Hepatocyte (in vitro differentiated cells): ENCODE measurements at regions not wholly inside any gene's neighbourhood (a gene's known extent, or its start where the extent isn't known, plus 50 kb on each side); places are given as distances from the start of the nearest gene placed in this dataset.
A peak's percentile ranks its signal among the peaks of the same experiment; 100 is the strongest.

ENCODE experiments used
- DNase-seq: peaks from one replicate; pipeline ENCODE4 v3.0.0-alpha.2; 2016; ENCODE audit warnings: low spot score
- H2AFZ ChIP-seq: fragments of 200-600 bp; sonication (generic); 2 replicates; pipeline ENCODE4 v1.6.0; 2016; ENCODE audit warnings: antibody characterized with exemption, mild to moderate bottlenecking
- H3K27ac ChIP-seq: fragments of 200-600 bp; sonication (generic); 2 replicates; pipeline ENCODE4 v1.5.1; 2016; ENCODE audit warnings: mild to moderate bottlenecking
- H3K27me3 ChIP-seq: fragments of 200-600 bp; sonication (generic); 2 replicates; pipeline ENCODE4 v1.6.1; 2016
- H3K36me3 ChIP-seq: fragments of 200-600 bp; sonication (generic); replicated peaks from 2 replicates; pipeline ENCODE4 v1.5.1; 2016; ENCODE audit warnings: low read depth; ENCODE audit not compliant: insufficient read depth
- H3K4me1 ChIP-seq: fragments of 200-600 bp; sonication (generic); 2 replicates; pipeline ENCODE4 v1.5.1; 2016; ENCODE audit warnings: mild to moderate bottlenecking, moderate library complexity; ENCODE audit not compliant: insufficient read depth
- H3K4me2 ChIP-seq: fragments of 200-600 bp; sonication (generic); 2 replicates; pipeline ENCODE4 v1.6.0; 2016
- H3K4me3 ChIP-seq: fragments of 200-600 bp; sonication (generic); 2 replicates; pipeline ENCODE4 v1.5.1; 2016; ENCODE audit warnings: mild to moderate bottlenecking
- H3K79me2 ChIP-seq: fragments of 200-600 bp; sonication (generic); 2 replicates; pipeline ENCODE4 v1.6.0; 2017; ENCODE audit warnings: mild to moderate bottlenecking
- H3K9me2 ChIP-seq: fragments of 200-600 bp; sonication (generic); replicated peaks from 2 replicates; pipeline ENCODE4 v1.6.0; 2017; ENCODE audit warnings: mild to moderate bottlenecking; ENCODE audit not compliant: insufficient read depth
- H3K9me3 ChIP-seq: fragments of 200-600 bp; sonication (generic); 2 replicates; pipeline ENCODE4 v1.5.1; 2016; ENCODE audit warnings: low read depth, mild to moderate bottlenecking
- H4K20me1 ChIP-seq: fragments of 200-600 bp; sonication (generic); 2 replicates; pipeline ENCODE4 v1.6.0; 2016; ENCODE audit warnings: mild to moderate bottlenecking; ENCODE audit not compliant: insufficient read depth, poor library complexity, severe bottlenecking
- EZH2 ChIP-seq: fragments of 200-600 bp; sonication (generic); IDR thresholded peaks from 2 replicates; pipeline ENCODE4 v1.6.1; 2016; ENCODE audit warnings: antibody characterized with exemption, mild to moderate bottlenecking, borderline replicate concordance
- EZH2phosphoT487 ChIP-seq: fragments of 200-600 bp; sonication (generic); IDR thresholded peaks from one replicate; pipeline ENCODE4 v1.6.1; 2018; ENCODE audit warnings: antibody characterized with exemption, mild to moderate bottlenecking, low read depth, moderate library complexity; ENCODE audit not compliant: unreplicated experiment, severe bottlenecking
- WGBS: methylation state at CpG from one replicate; pipeline ENCODE4 v1.1.6; 2016; ENCODE audit warnings: low lambda C conversion rate; ENCODE audit errors: missing lambda C conversion rate; 5-methylcytosine and 5-hydroxymethylcytosine counted together
- TF ChIP-seq, protein P1 (sequence below): fragments of 200-600 bp; sonication (generic); IDR thresholded peaks from 2 replicates; pipeline ENCODE4 v1.5.1; 2016; ENCODE audit warnings: antibody characterized with exemption, mild to moderate bottlenecking; ENCODE audit not compliant: poor library complexity

DNA sequence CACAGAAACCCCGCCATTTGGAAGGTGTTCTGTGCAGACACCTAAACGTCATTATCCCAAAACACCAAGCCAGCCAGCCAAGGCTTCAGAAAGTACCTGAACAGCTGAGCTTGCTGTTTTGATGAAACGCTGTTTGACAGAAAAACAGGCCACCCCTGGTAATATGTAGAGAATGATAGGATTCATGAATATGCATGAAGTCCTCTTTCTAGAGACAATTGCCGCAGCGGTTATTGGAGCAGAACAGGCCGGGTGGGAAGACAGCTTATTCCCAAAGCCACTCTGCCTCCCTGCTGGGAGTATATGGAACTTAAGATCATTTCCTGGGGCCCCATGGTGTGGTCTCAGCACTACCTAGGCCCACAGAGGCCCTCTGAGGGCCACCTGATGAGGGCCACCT is 229.5 kb downstream of the UQCRFS1 start:
- no peak for TF ChIP-seq EZH2phosphoT487
- TF ChIP-seq, protein P1, sequence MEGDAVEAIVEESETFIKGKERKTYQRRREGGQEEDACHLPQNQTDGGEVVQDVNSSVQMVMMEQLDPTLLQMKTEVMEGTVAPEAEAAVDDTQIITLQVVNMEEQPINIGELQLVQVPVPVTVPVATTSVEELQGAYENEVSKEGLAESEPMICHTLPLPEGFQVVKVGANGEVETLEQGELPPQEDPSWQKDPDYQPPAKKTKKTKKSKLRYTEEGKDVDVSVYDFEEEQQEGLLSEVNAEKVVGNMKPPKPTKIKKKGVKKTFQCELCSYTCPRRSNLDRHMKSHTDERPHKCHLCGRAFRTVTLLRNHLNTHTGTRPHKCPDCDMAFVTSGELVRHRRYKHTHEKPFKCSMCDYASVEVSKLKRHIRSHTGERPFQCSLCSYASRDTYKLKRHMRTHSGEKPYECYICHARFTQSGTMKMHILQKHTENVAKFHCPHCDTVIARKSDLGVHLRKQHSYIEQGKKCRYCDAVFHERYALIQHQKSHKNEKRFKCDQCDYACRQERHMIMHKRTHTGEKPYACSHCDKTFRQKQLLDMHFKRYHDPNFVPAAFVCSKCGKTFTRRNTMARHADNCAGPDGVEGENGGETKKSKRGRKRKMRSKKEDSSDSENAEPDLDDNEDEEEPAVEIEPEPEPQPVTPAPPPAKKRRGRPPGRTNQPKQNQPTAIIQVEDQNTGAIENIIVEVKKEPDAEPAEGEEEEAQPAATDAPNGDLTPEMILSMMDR, result no peak
- no peak for TF ChIP-seq EZH2
- Histone ChIP-seq H4K20me1 (no peaks in the 10 kb centered on the region), H3K79me2 (no peaks in the 10 kb centered on the region), H3K4me3 (no peak overlapping the region), H3K9me3 (no peaks in the 10 kb centered on the region), H3K36me3 (no peaks in the 10 kb centered on the region), H3K4me2 (no peak overlapping the region), H3K9me2 (no peaks in the 10 kb centered on the region), H3K27me3 (no peaks in the 10 kb centered on the region), H2AFZ (no peak overlapping the region), H3K4me1 (no peaks in the 10 kb centered on the region), H3K27ac (no peak overlapping the region)
- WGBS, result 91% methylated on average over 6 of the region's 6 CpGs
- DNase-seq, result no peak

DNA sequence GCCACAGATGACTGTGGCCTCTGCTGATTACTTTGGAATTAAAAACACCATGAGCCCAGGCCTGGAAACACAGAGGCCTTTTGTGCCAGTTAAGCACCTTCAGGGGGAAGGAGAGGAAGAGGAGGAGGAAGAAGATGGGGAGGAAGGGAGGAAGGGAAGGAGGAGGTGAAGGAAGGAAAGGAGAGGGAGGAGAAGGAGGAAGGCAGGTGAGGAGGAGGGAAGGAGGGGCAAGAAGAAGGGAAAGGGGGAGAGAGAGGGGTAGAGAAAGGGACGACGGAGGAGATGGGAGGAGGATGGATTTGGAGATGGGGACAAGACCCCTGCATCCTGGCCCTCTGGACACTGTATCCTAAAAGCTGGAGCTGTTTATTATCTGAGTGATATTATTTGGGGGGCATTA is 231.0 kb downstream of the UQCRFS1 start:
- H2AFZ ChIP-seq, result no peak overlapping the region
- H3K9me2 ChIP-seq, result no peaks in the 10 kb centered on the region
- WGBS, result no CpG with 5 or more reads among the region's 2 CpGs
- H3K79me2 ChIP-seq, result no peaks in the 10 kb centered on the region
- no peaks in the 10 kb centered on the region for H3K36me3 ChIP-seq
- no peak overlapping the region for H3K27ac ChIP-seq
- H3K4me2 ChIP-seq, result no peak overlapping the region
- TF ChIP-seq EZH2 (no peak), EZH2phosphoT487 (no peak)
- TF ChIP-seq, protein P1, result no peak
- H3K9me3 ChIP-seq, result no peaks in the 10 kb centered on the region
- H3K4me1 ChIP-seq, result no peaks in the 10 kb centered on the region
- DNase-seq, result no peak
- H3K4me3 ChIP-seq, result no peak overlapping the region
- H3K27me3 ChIP-seq, result no peaks in the 10 kb centered on the region
- H4K20me1 ChIP-seq, result no peaks in the 10 kb centered on the region

DNA sequence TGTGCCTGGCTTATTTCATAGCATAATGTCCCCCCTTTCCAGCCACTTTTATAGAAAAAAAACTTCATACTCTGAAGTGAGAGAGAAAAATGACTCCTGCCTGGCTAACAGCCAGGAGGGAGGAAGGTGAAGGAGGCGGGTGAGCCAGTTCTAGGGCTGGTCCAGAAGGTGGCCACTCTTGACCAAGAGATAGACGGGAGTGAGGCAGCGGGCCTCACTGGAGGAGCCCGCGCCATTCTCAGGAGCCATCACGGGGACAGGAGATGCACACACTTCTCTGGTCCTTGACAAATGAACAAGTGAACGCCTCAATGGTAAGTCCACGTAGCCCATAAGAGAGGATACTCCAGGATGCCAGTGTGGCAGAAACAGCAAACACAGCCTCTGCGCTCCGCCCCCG is 231.4 kb downstream of the UQCRFS1 start:
- H3K4me1 ChIP-seq, result no peaks in the 10 kb centered on the region
- no peak overlapping the region for H3K27ac ChIP-seq
- H3K9me3 ChIP-seq, result no peaks in the 10 kb centered on the region
- H4K20me1 ChIP-seq, result no peaks in the 10 kb centered on the region
- DNase-seq, result no peak
- no peak for TF ChIP-seq EZH2phosphoT487
- TF ChIP-seq EZH2, result no peak
- TF ChIP-seq, protein P1, result no peak
- H3K4me3 ChIP-seq, result no peak overlapping the region
- no peaks in the 10 kb centered on the region for H3K27me3 ChIP-seq
- no peaks in the 10 kb centered on the region for H3K79me2 ChIP-seq
- no peak overlapping the region for H3K4me2 ChIP-seq
- no peaks in the 10 kb centered on the region for H3K9me2 ChIP-seq
- H3K36me3 ChIP-seq, result no peaks in the 10 kb centered on the region
- H2AFZ ChIP-seq, result no peak overlapping the region
- 86% methylated on average over 11 of the region's 11 CpGs for WGBS

DNA sequence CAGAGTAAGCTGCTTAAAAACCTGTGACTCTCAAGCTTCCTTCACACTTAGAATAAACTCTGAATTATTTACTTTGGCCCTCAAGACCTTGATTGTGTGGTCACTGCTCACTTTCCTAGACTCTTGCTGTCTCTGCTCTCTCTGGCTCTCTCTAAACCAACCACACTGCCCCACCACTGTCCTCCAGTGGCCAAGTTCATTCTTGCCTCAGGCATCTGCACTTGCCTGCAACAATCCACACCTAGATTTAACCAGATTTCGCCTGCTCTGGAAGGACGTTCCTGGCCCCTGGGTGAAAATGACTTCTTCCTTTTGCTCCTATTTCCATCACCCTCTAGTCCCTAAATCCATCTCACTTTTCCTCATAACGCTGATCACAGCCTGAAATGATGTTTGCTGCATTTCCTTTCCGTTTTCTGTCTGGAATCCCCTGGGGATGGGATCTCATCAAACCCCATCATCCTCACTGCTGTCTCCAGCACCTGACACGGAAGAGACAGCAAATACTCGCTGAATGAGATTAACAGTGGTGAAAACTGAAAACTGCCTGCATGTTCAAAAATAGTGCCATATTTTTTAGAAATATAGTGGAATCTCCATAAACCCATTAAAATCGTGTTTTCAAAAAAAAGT is 232.6 kb downstream of the UQCRFS1 start:
- TF ChIP-seq EZH2phosphoT487, result no peak
- TF ChIP-seq EZH2, result no peak
- TF ChIP-seq, protein P1, result peak; percentile 18
- H3K4me2 ChIP-seq, result no peak overlapping the region
- DNase-seq, result no peak
- H3K79me2 ChIP-seq, result no peaks in the 10 kb centered on the region
- no peaks in the 10 kb centered on the region for H3K9me2 ChIP-seq
- no peaks in the 10 kb centered on the region for H3K9me3 ChIP-seq
- WGBS, result 59% methylated on average over 7 of the region's 7 CpGs
- H3K27me3 ChIP-seq, result no peaks in the 10 kb centered on the region
- H4K20me1 ChIP-seq, result no peaks in the 10 kb centered on the region
- H3K4me3 ChIP-seq, result no peak overlapping the region
- H3K4me1 ChIP-seq, result no peaks in the 10 kb centered on the region
- no peak overlapping the region for H3K27ac ChIP-seq
- H3K36me3 ChIP-seq, result no peaks in the 10 kb centered on the region
- H2AFZ ChIP-seq, result no peak overlapping the region
